ENCODE measurements at regions not wholly inside any gene's neighbourhood (a gene's known extent, or its start where the extent isn't known, plus 50 kb on each side); places are given as distances from the start of the nearest gene placed in this dataset.
"Not testable (repeated sequence)": the region's sequence is repeated elsewhere in the genome, so short reads cannot be mapped to it uniquely, and the experiment has no call there.

GRCh38 chr12:67486671-67487070 lies 161.9 kb upstream of the DYRK2 start:
- no peaks in the 10 kb centered on the region for H3K36me3 ChIP-seq (ENCODE audit: control insufficient read depth, insufficient read depth, low read length)
- WGBS, 2 experiments, result 89 to 93% methylated on average over 2 of the region's 2 CpGs
- H3K27ac ChIP-seq (ENCODE audit: insufficient read depth, low read depth, low read length, poor library complexity, severe bottlenecking), result no peak overlapping the region
- no peaks in the 10 kb centered on the region for H3K4me1 ChIP-seq (ENCODE audit: control insufficient read depth, insufficient read depth, low read length)
- H3K4me3 ChIP-seq (ENCODE audit: insufficient read depth, low read depth, low read length), result no peak overlapping the region
- H3K9me3 ChIP-seq (ENCODE audit: control insufficient read depth, low read length), result no peaks in the 10 kb centered on the region
- H3K27me3 ChIP-seq (ENCODE audit: control insufficient read depth, insufficient read depth, low read length, poor library complexity, severe bottlenecking), result no peaks in the 10 kb centered on the region

GRCh38 chr12:67488349-67488748 lies 160.2 kb upstream of the DYRK2 start:
- not testable (repeated sequence) for H3K36me3 ChIP-seq (ENCODE audit: control insufficient read depth, insufficient read depth, low read length); H3K4me1 ChIP-seq (ENCODE audit: control insufficient read depth, insufficient read depth, low read length)
- 90 to 93% methylated on average over 4 of the region's 4 CpGs for WGBS, 2 experiments

GRCh38 chr12:67489007-67489406 lies 159.5 kb upstream of the DYRK2 start:
- 93% methylated on average over 3 of the region's 3 CpGs for WGBS, 2 experiments
- H3K9me3 ChIP-seq (ENCODE audit: control insufficient read depth, low read length), result no peaks in the 10 kb centered on the region
- no peak overlapping the region for H3K27ac ChIP-seq (ENCODE audit: insufficient read depth, low read depth, low read length, poor library complexity, severe bottlenecking)
- H3K36me3 ChIP-seq (ENCODE audit: control insufficient read depth, insufficient read depth, low read length), result no peaks in the 10 kb centered on the region
- H3K4me1 ChIP-seq (ENCODE audit: control insufficient read depth, insufficient read depth, low read length), result no peaks in the 10 kb centered on the region
- no peaks in the 10 kb centered on the region for H3K27me3 ChIP-seq (ENCODE audit: control insufficient read depth, insufficient read depth, low read length, poor library complexity, severe bottlenecking)
- no peak overlapping the region for H3K4me3 ChIP-seq (ENCODE audit: insufficient read depth, low read depth, low read length)

More at GRCh38 chr12:67488349-67488748, 160.2 kb upstream of the DYRK2 start:
- H3K4me3 ChIP-seq (ENCODE audit: insufficient read depth, low read depth, low read length); H3K27me3 ChIP-seq (ENCODE audit: control insufficient read depth, insufficient read depth, low read length, poor library complexity, severe bottlenecking); H3K9me3 ChIP-seq (ENCODE audit: control insufficient read depth, low read length); H3K27ac ChIP-seq (ENCODE audit: insufficient read depth, low read depth, low read length, poor library complexity, severe bottlenecking): not testable (repeated sequence)

- Histone ChIP-seq H3K9me3 (ENCODE audit: control insufficient read depth, low read length) (no peaks in the 10 kb centered on the region), H3K27me3 (ENCODE audit: control insufficient read depth, insufficient read depth, low read length, poor library complexity, severe bottlenecking) (no peaks in the 10 kb centered on the region), H3K4me1 (ENCODE audit: control insufficient read depth, insufficient read depth, low read length) (no peaks in the 10 kb centered on the region), H3K27ac (ENCODE audit: insufficient read depth, low read depth, low read length, poor library complexity, severe bottlenecking) (no peak overlapping the region), H3K36me3 (ENCODE audit: control insufficient read depth, insufficient read depth, low read length) (no peaks in the 10 kb centered on the region), H3K4me3 (ENCODE audit: insufficient read depth, low read depth, low read length) (no peak overlapping the region)
- 90 to 92% methylated on average over 2 of the region's 2 CpGs for WGBS, 2 experiments
Measured at GRCh38 chr12:67496581-67496980, 152.0 kb upstream of the DYRK2 start.

- 91% methylated on average over 1 of the region's 1 CpG for WGBS, 2 experiments
- no peak overlapping the region for H3K27ac ChIP-seq (ENCODE audit: insufficient read depth, low read depth, low read length, poor library complexity, severe bottlenecking)
- H3K4me3 ChIP-seq (ENCODE audit: insufficient read depth, low read depth, low read length), result no peak overlapping the region
Measured at GRCh38 chr12:67498991-67499390, 149.6 kb upstream of the DYRK2 start.

GRCh38 chr12:67501362-67501761 lies 147.2 kb upstream of the DYRK2 start:
- Histone ChIP-seq H3K36me3 (ENCODE audit: control insufficient read depth, insufficient read depth, low read length) (no peaks in the 10 kb centered on the region), H3K27me3 (ENCODE audit: control insufficient read depth, insufficient read depth, low read length, poor library complexity, severe bottlenecking) (no peaks in the 10 kb centered on the region), H3K9me3 (ENCODE audit: control insufficient read depth, low read length) (no peaks in the 10 kb centered on the region), H3K4me1 (ENCODE audit: control insufficient read depth, insufficient read depth, low read length) (no peaks in the 10 kb centered on the region), H3K4me3 (ENCODE audit: insufficient read depth, low read depth, low read length) (no peak overlapping the region), H3K27ac (ENCODE audit: insufficient read depth, low read depth, low read length, poor library complexity, severe bottlenecking) (no peak overlapping the region)
- WGBS, 2 experiments, result 96% methylated on average over 1 to 2 of the region's 2 CpGs

More at GRCh38 chr12:67498991-67499390, 149.6 kb upstream of the DYRK2 start:
- no peaks in the 10 kb centered on the region for H3K36me3 ChIP-seq (ENCODE audit: control insufficient read depth, insufficient read depth, low read length)
- H3K9me3 ChIP-seq (ENCODE audit: control insufficient read depth, low read length), result no peaks in the 10 kb centered on the region
- no peaks in the 10 kb centered on the region for H3K27me3 ChIP-seq (ENCODE audit: control insufficient read depth, insufficient read depth, low read length, poor library complexity, severe bottlenecking)
- no peaks in the 10 kb centered on the region for H3K4me1 ChIP-seq (ENCODE audit: control insufficient read depth, insufficient read depth, low read length)

GRCh38 chr12:67504026-67504425 lies 144.5 kb upstream of the DYRK2 start:
- H3K9me3 ChIP-seq (ENCODE audit: control insufficient read depth, low read length), result no peaks in the 10 kb centered on the region
- H3K27me3 ChIP-seq (ENCODE audit: control insufficient read depth, insufficient read depth, low read length, poor library complexity, severe bottlenecking), result no peaks in the 10 kb centered on the region
- WGBS, 2 experiments, result 91% methylated on average over 1 of the region's 1 CpG
- no peaks in the 10 kb centered on the region for H3K4me1 ChIP-seq (ENCODE audit: control insufficient read depth, insufficient read depth, low read length)
- no peak overlapping the region for H3K27ac ChIP-seq (ENCODE audit: insufficient read depth, low read depth, low read length, poor library complexity, severe bottlenecking)
- H3K4me3 ChIP-seq (ENCODE audit: insufficient read depth, low read depth, low read length), result no peak overlapping the region
- no peaks in the 10 kb centered on the region for H3K36me3 ChIP-seq (ENCODE audit: control insufficient read depth, insufficient read depth, low read length)

GRCh38 chr12:67506739-67507138 lies 141.8 kb upstream of the DYRK2 start:
- no peaks in the 10 kb centered on the region for H3K36me3 ChIP-seq (ENCODE audit: control insufficient read depth, insufficient read depth, low read length)
- WGBS, 2 experiments, result 20 to 22% methylated on average over 3 of the region's 3 CpGs
- H3K27me3 ChIP-seq (ENCODE audit: control insufficient read depth, insufficient read depth, low read length, poor library complexity, severe bottlenecking), result no peaks in the 10 kb centered on the region
- no peaks in the 10 kb centered on the region for H3K4me1 ChIP-seq (ENCODE audit: control insufficient read depth, insufficient read depth, low read length)
- H3K9me3 ChIP-seq (ENCODE audit: control insufficient read depth, low read length), result no peaks in the 10 kb centered on the region
- no peak overlapping the region for H3K4me3 ChIP-seq (ENCODE audit: insufficient read depth, low read depth, low read length)
- H3K27ac ChIP-seq (ENCODE audit: insufficient read depth, low read depth, low read length, poor library complexity, severe bottlenecking), result no peak overlapping the region

- H3K4me3 ChIP-seq (ENCODE audit: insufficient read depth, low read depth, low read length), result no peak overlapping the region
- WGBS, 2 experiments, result 80 to 100% methylated on average over 1 of the region's 1 CpG
- no peak overlapping the region for H3K27ac ChIP-seq (ENCODE audit: insufficient read depth, low read depth, low read length, poor library complexity, severe bottlenecking)
- no peaks in the 10 kb centered on the region for H3K4me1 ChIP-seq (ENCODE audit: control insufficient read depth, insufficient read depth, low read length)
- no peaks in the 10 kb centered on the region for H3K36me3 ChIP-seq (ENCODE audit: control insufficient read depth, insufficient read depth, low read length)
- H3K27me3 ChIP-seq (ENCODE audit: control insufficient read depth, insufficient read depth, low read length, poor library complexity, severe bottlenecking), result no peaks in the 10 kb centered on the region
- H3K9me3 ChIP-seq (ENCODE audit: control insufficient read depth, low read length), result no peaks in the 10 kb centered on the region
Measured at GRCh38 chr12:67508830-67509229, 139.7 kb upstream of the DYRK2 start.

- no peak overlapping the region for H3K27ac ChIP-seq (ENCODE audit: insufficient read depth, low read depth, low read length, poor library complexity, severe bottlenecking)
- no peaks in the 10 kb centered on the region for H3K36me3 ChIP-seq (ENCODE audit: control insufficient read depth, insufficient read depth, low read length)
- H3K9me3 ChIP-seq (ENCODE audit: control insufficient read depth, low read length), result no peaks in the 10 kb centered on the region
- WGBS, 2 experiments, result 94 to 97% methylated on average over 3 of the region's 4 CpGs
- H3K27me3 ChIP-seq (ENCODE audit: control insufficient read depth, insufficient read depth, low read length, poor library complexity, severe bottlenecking), result no peaks in the 10 kb centered on the region
- H3K4me3 ChIP-seq (ENCODE audit: insufficient read depth, low read depth, low read length), result no peak overlapping the region
- H3K4me1 ChIP-seq (ENCODE audit: control insufficient read depth, insufficient read depth, low read length), result peaks cover under 1% of the 10 kb centered on the region
Measured at GRCh38 chr12:67509666-67510386, 138.7 kb upstream of the DYRK2 start.

GRCh38 chr12:67512061-67512460 lies 136.5 kb upstream of the DYRK2 start:
- Histone ChIP-seq H3K27me3 (ENCODE audit: control insufficient read depth, insufficient read depth, low read length, poor library complexity, severe bottlenecking) (no peaks in the 10 kb centered on the region), H3K4me1 (ENCODE audit: control insufficient read depth, insufficient read depth, low read length) (peaks cover 4% of the 10 kb centered on the region), H3K36me3 (ENCODE audit: control insufficient read depth, insufficient read depth, low read length) (no peaks in the 10 kb centered on the region), H3K9me3 (ENCODE audit: control insufficient read depth, low read length) (no peaks in the 10 kb centered on the region), H3K27ac (ENCODE audit: insufficient read depth, low read depth, low read length, poor library complexity, severe bottlenecking) (no peak overlapping the region), H3K4me3 (ENCODE audit: insufficient read depth, low read depth, low read length) (no peak overlapping the region)
